MM.1S (cell line): ENCODE measurements at regions not wholly inside any gene's neighbourhood (a gene's known extent, or its start where the extent isn't known, plus 50 kb on each side); places are given as distances from the start of the nearest gene placed in this dataset.
"Not testable (repeated sequence)": the region's sequence is repeated elsewhere in the genome, so short reads cannot be mapped to it uniquely, and the experiment has no call there.

Experiments
- DNase-seq: peaks from one replicate; pipeline ENCODE4 v3.0.0-alpha.2; 2015
- H2AFZ ChIP-seq: fragments of 300-600 bp; sonication (generic); 2 replicates; pipeline ENCODE4 v1.6.0; 2016; ENCODE audit warnings: antibody characterized with exemption, low read length
- H3F3A ChIP-seq: fragments of 300-600 bp; sonication (generic); 2 replicates; pipeline ENCODE4 v1.6.1; 2016; ENCODE audit warnings: mild to moderate bottlenecking, antibody characterized with exemption, low read length, moderate library complexity, mixed read lengths; ENCODE audit not compliant: insufficient read depth
- H3K27ac ChIP-seq: fragments of 300-600 bp; sonication (generic); 2 replicates; pipeline ENCODE4 v1.5.1; 2016; ENCODE audit warnings: mild to moderate bottlenecking, low read length
- H3K27me3 ChIP-seq: fragments of 300-600 bp; sonication (generic); replicated peaks from 2 replicates; pipeline ENCODE4 v1.6.0; 2016; ENCODE audit warnings: low read length; ENCODE audit not compliant: insufficient read depth
- H3K36me3 ChIP-seq: fragments of 300-600 bp; sonication (generic); replicated peaks from 2 replicates; pipeline ENCODE4 v1.6.1; 2016; ENCODE audit warnings: mild to moderate bottlenecking, low read length, mixed read lengths; ENCODE audit not compliant: insufficient read depth
- H3K4me1 ChIP-seq: fragments of 300-600 bp; sonication (generic); 2 replicates; pipeline ENCODE4 v1.6.1; 2016; ENCODE audit warnings: low read length, mixed read lengths
- H3K4me2 ChIP-seq: fragments of 300-600 bp; sonication (generic); 2 replicates; pipeline ENCODE4 v1.6.0; 2016; ENCODE audit warnings: low read depth, low read length
- H3K4me3 ChIP-seq: fragments of 300-600 bp; sonication (generic); 2 replicates; pipeline ENCODE4 v1.5.1; 2016; ENCODE audit warnings: low read length, mixed read lengths
- H3K79me2 ChIP-seq: fragments of 300-600 bp; sonication (generic); 2 replicates; pipeline ENCODE4 v1.6.1; 2016; ENCODE audit warnings: mixed run types, low read length, mixed read lengths
- H3K9ac ChIP-seq: fragments of 300-600 bp; sonication (generic); 2 replicates; pipeline ENCODE4 v1.6.1; 2016; ENCODE audit warnings: low read length, mixed read lengths
- H3K9me2 ChIP-seq: fragments of 300-600 bp; sonication (generic); replicated peaks from 2 replicates; pipeline ENCODE4 v1.6.1; 2016; ENCODE audit warnings: mild to moderate bottlenecking, low read length, mixed read lengths; ENCODE audit not compliant: insufficient read depth
- H3K9me3 ChIP-seq: fragments of 300-600 bp; sonication (generic); replicated peaks from 2 replicates; pipeline ENCODE4 v1.6.1; 2016; ENCODE audit warnings: mild to moderate bottlenecking, low read length, mixed read lengths; ENCODE audit not compliant: insufficient read depth
- H4K20me1 ChIP-seq: fragments of 300-600 bp; sonication (generic); 2 replicates; pipeline ENCODE4 v1.6.1; 2016; ENCODE audit warnings: mild to moderate bottlenecking, low read length, moderate library complexity, mixed read lengths; ENCODE audit not compliant: insufficient read depth
- EZH2 ChIP-seq: fragments of 300-600 bp; sonication (generic); optimal IDR thresholded peaks from 2 replicates; pipeline ENCODE3; 2017; ENCODE audit warnings: low read depth, mild to moderate bottlenecking, antibody characterized with exemption, low read length, mixed read lengths
- EZH2phosphoT487 ChIP-seq: fragments of 300-600 bp; sonication (generic); IDR thresholded peaks from 2 replicates; pipeline ENCODE4 v1.6.1; 2018; ENCODE audit warnings: antibody characterized with exemption, low read length
- TF ChIP-seq, protein P1 (sequence below): fragments of 300-600 bp; sonication (generic); IDR thresholded peaks from 2 replicates; pipeline ENCODE4 v1.5.1; 2016; ENCODE audit warnings: antibody characterized with exemption, low read length, mixed read lengths

DNA sequence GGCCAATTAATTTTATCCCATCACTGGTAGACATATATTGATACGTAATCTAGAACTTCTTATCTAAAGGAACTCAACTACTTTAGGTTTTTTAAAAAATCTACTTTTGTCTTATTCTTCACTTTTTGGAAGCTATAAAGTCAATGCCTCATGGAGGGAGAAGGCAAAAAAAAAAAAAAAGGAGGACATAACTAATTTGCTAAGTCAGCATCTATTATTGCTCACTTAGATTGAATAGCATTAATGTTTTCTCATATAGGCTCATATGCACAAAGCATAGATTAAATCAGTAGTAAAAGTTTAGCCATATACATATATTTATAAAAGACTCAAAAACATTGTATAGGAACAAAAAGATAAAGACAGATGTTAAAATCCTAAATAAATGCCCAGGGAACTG lies 179.3 kb upstream of the DGKB start:
- H4K20me1 ChIP-seq: no peaks in the 10 kb centered on the region
- no peak overlapping the region for H2AFZ ChIP-seq
- no peak overlapping the region for H3K9ac ChIP-seq
- H3K27me3 ChIP-seq: no peaks in the 10 kb centered on the region
- H3K27ac ChIP-seq: no peak overlapping the region
- no peaks in the 10 kb centered on the region for H3K9me2 ChIP-seq
- no peaks in the 10 kb centered on the region for H3K79me2 ChIP-seq
- no peaks in the 10 kb centered on the region for H3F3A ChIP-seq
- no peak overlapping the region for H3K4me3 ChIP-seq
- no peaks in the 10 kb centered on the region for H3K9me3 ChIP-seq
- H3K4me2 ChIP-seq: no peak overlapping the region
- no peak for DNase-seq
- H3K4me1 ChIP-seq: no peaks in the 10 kb centered on the region
- H3K36me3 ChIP-seq: no peaks in the 10 kb centered on the region
- TF ChIP-seq EZH2phosphoT487: no peak
- no peak for TF ChIP-seq EZH2
- TF ChIP-seq, protein P1, sequence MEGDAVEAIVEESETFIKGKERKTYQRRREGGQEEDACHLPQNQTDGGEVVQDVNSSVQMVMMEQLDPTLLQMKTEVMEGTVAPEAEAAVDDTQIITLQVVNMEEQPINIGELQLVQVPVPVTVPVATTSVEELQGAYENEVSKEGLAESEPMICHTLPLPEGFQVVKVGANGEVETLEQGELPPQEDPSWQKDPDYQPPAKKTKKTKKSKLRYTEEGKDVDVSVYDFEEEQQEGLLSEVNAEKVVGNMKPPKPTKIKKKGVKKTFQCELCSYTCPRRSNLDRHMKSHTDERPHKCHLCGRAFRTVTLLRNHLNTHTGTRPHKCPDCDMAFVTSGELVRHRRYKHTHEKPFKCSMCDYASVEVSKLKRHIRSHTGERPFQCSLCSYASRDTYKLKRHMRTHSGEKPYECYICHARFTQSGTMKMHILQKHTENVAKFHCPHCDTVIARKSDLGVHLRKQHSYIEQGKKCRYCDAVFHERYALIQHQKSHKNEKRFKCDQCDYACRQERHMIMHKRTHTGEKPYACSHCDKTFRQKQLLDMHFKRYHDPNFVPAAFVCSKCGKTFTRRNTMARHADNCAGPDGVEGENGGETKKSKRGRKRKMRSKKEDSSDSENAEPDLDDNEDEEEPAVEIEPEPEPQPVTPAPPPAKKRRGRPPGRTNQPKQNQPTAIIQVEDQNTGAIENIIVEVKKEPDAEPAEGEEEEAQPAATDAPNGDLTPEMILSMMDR: no peak

DNA sequence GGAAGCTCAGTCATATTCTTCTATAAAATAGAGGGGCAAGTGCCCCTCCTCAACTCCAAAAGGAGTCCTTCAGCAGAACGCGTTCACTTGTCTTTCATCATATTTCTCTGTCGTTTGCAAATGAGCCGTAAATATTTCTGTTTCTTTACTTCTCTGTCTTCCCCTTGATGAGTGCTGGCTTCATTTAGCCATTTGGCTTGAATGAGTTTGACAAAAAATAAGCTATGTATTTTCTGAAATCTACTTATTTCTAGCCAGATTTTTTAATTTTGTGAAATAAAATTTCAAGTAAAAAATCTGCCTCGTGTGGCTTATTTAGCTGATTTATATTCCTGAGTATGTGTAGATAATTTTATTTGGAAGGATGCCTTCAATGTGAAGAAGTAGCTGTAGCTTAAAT lies 170.8 kb upstream of the DGKB start:
- TF ChIP-seq EZH2: no peak
- TF ChIP-seq EZH2phosphoT487: no peak
- TF ChIP-seq, protein P1: no peak
- H3K9me2 ChIP-seq: no peaks in the 10 kb centered on the region
- no peaks in the 10 kb centered on the region for H3K36me3 ChIP-seq

GRCh38 chr7:15068324-15068723 lies 165.8 kb upstream of the DGKB start:
- no peak for DNase-seq
- no peaks in the 10 kb centered on the region for H4K20me1 ChIP-seq
- no peaks in the 10 kb centered on the region for H3K36me3 ChIP-seq
- H3K4me2 ChIP-seq: no peak overlapping the region
- H3K4me1 ChIP-seq: no peaks in the 10 kb centered on the region
- no peak overlapping the region for H3K27ac ChIP-seq
- H3K27me3 ChIP-seq: no peaks in the 10 kb centered on the region
- TF ChIP-seq, protein P1: no peak
- TF ChIP-seq EZH2phosphoT487: no peak
- H3K4me3 ChIP-seq: no peak overlapping the region
- no peaks in the 10 kb centered on the region for H3K9me2 ChIP-seq
- H3K9ac ChIP-seq: no peak overlapping the region
- H3K79me2 ChIP-seq: no peaks in the 10 kb centered on the region
- H3K9me3 ChIP-seq: no peaks in the 10 kb centered on the region
- no peak overlapping the region for H2AFZ ChIP-seq
- no peaks in the 10 kb centered on the region for H3F3A ChIP-seq

More for the DNA sequence above, 170.8 kb upstream of the DGKB start:
- H3K4me3 ChIP-seq: no peak overlapping the region
- H3K79me2 ChIP-seq: no peaks in the 10 kb centered on the region
- no peaks in the 10 kb centered on the region for H4K20me1 ChIP-seq
- DNase-seq: no peak
- no peak overlapping the region for H3K27ac ChIP-seq
- H3F3A ChIP-seq: no peaks in the 10 kb centered on the region
- no peak overlapping the region for H3K9ac ChIP-seq
- no peaks in the 10 kb centered on the region for H3K27me3 ChIP-seq
- no peak overlapping the region for H3K4me2 ChIP-seq
- H3K4me1 ChIP-seq: no peaks in the 10 kb centered on the region
- H2AFZ ChIP-seq: no peak overlapping the region
- no peaks in the 10 kb centered on the region for H3K9me3 ChIP-seq

GRCh38 chr7:15057272-15057671 lies 154.7 kb upstream of the DGKB start:
- Histone ChIP-seq H3F3A (no peaks in the 10 kb centered on the region), H3K9me3 (no peaks in the 10 kb centered on the region), H2AFZ (no peak overlapping the region), H3K79me2 (no peaks in the 10 kb centered on the region), H3K27me3 (no peaks in the 10 kb centered on the region), H3K4me1 (no peaks in the 10 kb centered on the region), H3K4me3 (no peak overlapping the region), H3K9ac (no peak overlapping the region), H3K27ac (no peak overlapping the region), H4K20me1 (no peaks in the 10 kb centered on the region), H3K4me2 (no peak overlapping the region), H3K9me2 (no peaks in the 10 kb centered on the region), H3K36me3 (no peaks in the 10 kb centered on the region)
- no peak for DNase-seq
- no peak for TF ChIP-seq EZH2phosphoT487
- TF ChIP-seq, protein P1: no peak
- no peak for TF ChIP-seq EZH2

DNA sequence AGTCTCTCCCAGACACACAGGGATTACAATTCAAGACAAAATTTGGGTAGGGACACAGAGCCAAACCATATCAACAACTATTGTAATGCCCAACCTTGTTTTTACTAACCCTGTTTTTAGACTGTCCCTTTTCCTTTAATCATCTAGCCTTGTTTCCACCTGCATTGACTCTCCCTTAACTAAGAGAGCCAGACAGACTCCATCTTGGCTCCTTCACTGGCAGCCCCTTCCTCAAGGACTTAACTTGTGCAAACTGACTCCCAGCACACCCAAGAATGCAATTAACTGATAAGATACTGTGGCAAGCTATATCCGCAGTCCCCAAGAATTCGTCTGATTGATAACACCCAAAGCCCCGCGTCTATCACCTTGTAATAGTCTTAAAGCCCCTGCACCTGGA lies 151.8 kb upstream of the DGKB start:
- H3K4me3 ChIP-seq, H3K9ac ChIP-seq, H3K79me2 ChIP-seq, DNase-seq, H3K4me1 ChIP-seq, H3K27me3 ChIP-seq, H4K20me1 ChIP-seq, H3K4me2 ChIP-seq, H3K27ac ChIP-seq, H3K9me3 ChIP-seq, H3K9me2 ChIP-seq, H2AFZ ChIP-seq, H3K36me3 ChIP-seq, H3F3A ChIP-seq: not testable (repeated sequence)
